ENCODE measurements at regions not wholly inside any gene's neighbourhood (a gene's known extent, or its start where the extent isn't known, plus 50 kb on each side); places are given as distances from the start of the nearest gene placed in this dataset.

DNA sequence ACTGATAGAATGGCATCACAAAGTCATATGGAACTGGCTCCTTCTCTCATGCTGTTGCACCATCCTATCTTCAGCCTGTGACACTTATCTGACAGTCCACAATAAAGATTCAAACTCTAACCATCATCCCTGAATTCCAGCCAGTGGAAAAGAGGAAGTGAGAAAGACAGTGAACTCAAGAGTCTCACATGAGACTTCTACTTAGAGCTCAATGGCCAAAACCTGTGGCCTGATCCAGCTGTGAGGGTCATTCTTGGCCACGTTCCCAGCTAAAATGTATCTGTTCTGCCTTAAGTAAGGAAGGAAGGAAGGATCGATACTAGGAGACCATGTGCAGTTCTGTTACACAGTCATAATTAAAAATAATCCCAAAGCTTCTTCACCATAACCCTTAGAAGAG is 73.6 kb downstream of the RND3 start:
- TF ChIP-seq, protein P1, sequence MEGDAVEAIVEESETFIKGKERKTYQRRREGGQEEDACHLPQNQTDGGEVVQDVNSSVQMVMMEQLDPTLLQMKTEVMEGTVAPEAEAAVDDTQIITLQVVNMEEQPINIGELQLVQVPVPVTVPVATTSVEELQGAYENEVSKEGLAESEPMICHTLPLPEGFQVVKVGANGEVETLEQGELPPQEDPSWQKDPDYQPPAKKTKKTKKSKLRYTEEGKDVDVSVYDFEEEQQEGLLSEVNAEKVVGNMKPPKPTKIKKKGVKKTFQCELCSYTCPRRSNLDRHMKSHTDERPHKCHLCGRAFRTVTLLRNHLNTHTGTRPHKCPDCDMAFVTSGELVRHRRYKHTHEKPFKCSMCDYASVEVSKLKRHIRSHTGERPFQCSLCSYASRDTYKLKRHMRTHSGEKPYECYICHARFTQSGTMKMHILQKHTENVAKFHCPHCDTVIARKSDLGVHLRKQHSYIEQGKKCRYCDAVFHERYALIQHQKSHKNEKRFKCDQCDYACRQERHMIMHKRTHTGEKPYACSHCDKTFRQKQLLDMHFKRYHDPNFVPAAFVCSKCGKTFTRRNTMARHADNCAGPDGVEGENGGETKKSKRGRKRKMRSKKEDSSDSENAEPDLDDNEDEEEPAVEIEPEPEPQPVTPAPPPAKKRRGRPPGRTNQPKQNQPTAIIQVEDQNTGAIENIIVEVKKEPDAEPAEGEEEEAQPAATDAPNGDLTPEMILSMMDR (IDR thresholded peaks at IDR 0.05) = no peak
- no peak for TF ChIP-seq POLR2A (IDR thresholded peaks at IDR 0.05)
